ENCODE measurements at regions not wholly inside any gene's neighbourhood (a gene's known extent, or its start where the extent isn't known, plus 50 kb on each side); places are given as distances from the start of the nearest gene placed in this dataset.
"Not testable (repeated sequence)": the region's sequence is repeated elsewhere in the genome, so short reads cannot be mapped to it uniquely, and the experiment has no call there.

- no peak for DNase-seq (ENCODE audit: low spot score)
- Histone ChIP-seq H3K27ac (ENCODE audit: low read depth, low read length, poor library complexity, severe bottlenecking) (no peak overlapping the region), H3K4me2 (ENCODE audit: low read length) (no peak overlapping the region), H4K20me1 (ENCODE audit: insufficient read depth, low read length) (no peaks in the 10 kb centered on the region), H2AFZ (ENCODE audit: low read length) (no peak overlapping the region), H3K36me3 (ENCODE audit: insufficient read depth, low read length) (no peaks in the 10 kb centered on the region), H3K4me3 (ENCODE audit: low read depth, low read length, poor library complexity, severe bottlenecking) (no peak overlapping the region), H3K4me1 (ENCODE audit: insufficient read depth, low read length, poor library complexity, severe bottlenecking) (no peaks in the 10 kb centered on the region), H3K9me2 (ENCODE audit: insufficient read depth, low read length) (no peaks in the 10 kb centered on the region), H3K9me3 (ENCODE audit: low read length) (no peaks in the 10 kb centered on the region), H3K79me2 (ENCODE audit: insufficient read depth, low read depth, low read length) (no peaks in the 10 kb centered on the region)
- intact Hi-C loops (cut with micrococcal nuclease; ENCODE audit: unreplicated experiment): no loop called here
- BruUV-seq (replicated peaks): no TSS peak
- TF ChIP-seq EZH2phosphoT487 (IDR thresholded peaks at IDR 0.05; ENCODE audit: borderline replicate concordance, low read depth, low read length) (no peak), CTCF (conservative IDR thresholded peaks at IDR 0.05; ENCODE audit: low read length) (no peak)
- CTCF ChIA-PET (ENCODE audit: unreplicated experiment): no interaction called here
- POLR2A ChIA-PET: no interaction called here
Observed at GRCh38 chr9:34862836-34863235, 95.2 kb upstream of the PHF24 start.

- no peaks in the 10 kb centered on the region for H3K9me3 ChIP-seq (ENCODE audit: low read length)
- CTCF ChIA-PET (ENCODE audit: unreplicated experiment): no interaction called here
- POLR2A ChIA-PET: no interaction called here
- TF ChIP-seq EZH2phosphoT487 (IDR thresholded peaks at IDR 0.05; ENCODE audit: borderline replicate concordance, low read depth, low read length) (no peak), CTCF (conservative IDR thresholded peaks at IDR 0.05; ENCODE audit: low read length) (no peak)
- no peaks in the 10 kb centered on the region for H3K9me2 ChIP-seq (ENCODE audit: insufficient read depth, low read length)
- no peaks in the 10 kb centered on the region for H4K20me1 ChIP-seq (ENCODE audit: insufficient read depth, low read length)
- no peak overlapping the region for H3K27ac ChIP-seq (ENCODE audit: low read depth, low read length, poor library complexity, severe bottlenecking)
- no TSS peak for BruUV-seq (replicated peaks)
- no peaks in the 10 kb centered on the region for H3K79me2 ChIP-seq (ENCODE audit: insufficient read depth, low read depth, low read length)
- no peaks in the 10 kb centered on the region for H3K36me3 ChIP-seq (ENCODE audit: insufficient read depth, low read length)
- no peak overlapping the region for H3K4me2 ChIP-seq (ENCODE audit: low read length)
- intact Hi-C loops (cut with micrococcal nuclease; ENCODE audit: unreplicated experiment): no loop called here
- no peak overlapping the region for H3K4me3 ChIP-seq (ENCODE audit: low read depth, low read length, poor library complexity, severe bottlenecking)
- H3K4me1 ChIP-seq (ENCODE audit: insufficient read depth, low read length, poor library complexity, severe bottlenecking): no peaks in the 10 kb centered on the region
- no peak overlapping the region for H2AFZ ChIP-seq (ENCODE audit: low read length)
- DNase-seq (ENCODE audit: low spot score): no peak
Observed at GRCh38 chr9:34862043-34862442, 96.0 kb upstream of the PHF24 start.

- H3K27ac ChIP-seq (ENCODE audit: low read depth, low read length, poor library complexity, severe bottlenecking); CTCF ChIA-PET (ENCODE audit: unreplicated experiment); H3K79me2 ChIP-seq (ENCODE audit: insufficient read depth, low read depth, low read length); BruUV-seq (replicated peaks); H3K36me3 ChIP-seq (ENCODE audit: insufficient read depth, low read length); H2AFZ ChIP-seq (ENCODE audit: low read length); DNase-seq (ENCODE audit: low spot score); intact Hi-C loops (cut with micrococcal nuclease; ENCODE audit: unreplicated experiment); H3K4me1 ChIP-seq (ENCODE audit: insufficient read depth, low read length, poor library complexity, severe bottlenecking); H3K9me3 ChIP-seq (ENCODE audit: low read length); H3K9me2 ChIP-seq (ENCODE audit: insufficient read depth, low read length); H3K4me2 ChIP-seq (ENCODE audit: low read length); H4K20me1 ChIP-seq (ENCODE audit: insufficient read depth, low read length); H3K4me3 ChIP-seq (ENCODE audit: low read depth, low read length, poor library complexity, severe bottlenecking): not testable (repeated sequence)
- POLR2A ChIA-PET: interaction anchor here (1.1 kb wide), 1 partner anchor 12 kb away, joined by 3 read pairs; no protein-coding TSS in a partner anchor
Observed at GRCh38 chr9:34855016-34855415, 103.1 kb upstream of the PHF24 start.

Measured in OCI-LY7 (cell line).